ENCODE measurements at regions not wholly inside any gene's neighbourhood (a gene's known extent, or its start where the extent isn't known, plus 50 kb on each side); places are given as distances from the start of the nearest gene placed in this dataset.
A peak's percentile ranks its signal among the peaks of the same experiment; 100 is the strongest.

DNA sequence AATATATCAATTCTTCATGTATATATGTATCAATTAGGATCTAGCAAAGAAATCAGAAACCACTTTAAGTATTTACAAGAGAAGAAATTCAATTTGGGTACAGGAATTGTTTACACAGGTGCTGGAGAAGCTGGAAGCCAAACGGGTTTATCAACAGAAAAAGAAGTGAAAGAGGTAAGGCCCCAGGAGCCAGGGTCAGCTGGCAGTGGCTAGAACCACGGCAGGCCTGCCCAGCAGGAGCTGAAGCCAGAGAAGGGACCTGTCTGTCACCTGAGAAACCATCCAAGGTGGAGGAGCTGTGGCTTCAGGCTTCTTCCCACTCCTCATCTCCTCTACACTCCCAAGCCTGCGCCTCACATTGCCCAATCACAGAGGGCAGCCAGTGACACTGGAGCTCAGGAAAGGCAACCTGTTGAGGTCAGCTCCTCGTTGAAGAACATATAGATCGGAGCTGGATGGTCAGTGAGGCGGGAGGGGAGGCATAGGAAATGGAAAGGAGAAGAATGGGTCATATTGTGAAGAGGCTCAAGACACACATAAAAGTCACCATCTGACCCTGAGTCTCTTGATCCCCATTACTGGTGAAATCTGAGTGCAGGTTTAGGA is 182.6 kb downstream of the REEP3 start:
- ATAC-seq (no peak), DNase-seq (ENCODE audit: low spot score) (no peak)
- intact Hi-C loops (cut with DNase I): no loop called here

DNA sequence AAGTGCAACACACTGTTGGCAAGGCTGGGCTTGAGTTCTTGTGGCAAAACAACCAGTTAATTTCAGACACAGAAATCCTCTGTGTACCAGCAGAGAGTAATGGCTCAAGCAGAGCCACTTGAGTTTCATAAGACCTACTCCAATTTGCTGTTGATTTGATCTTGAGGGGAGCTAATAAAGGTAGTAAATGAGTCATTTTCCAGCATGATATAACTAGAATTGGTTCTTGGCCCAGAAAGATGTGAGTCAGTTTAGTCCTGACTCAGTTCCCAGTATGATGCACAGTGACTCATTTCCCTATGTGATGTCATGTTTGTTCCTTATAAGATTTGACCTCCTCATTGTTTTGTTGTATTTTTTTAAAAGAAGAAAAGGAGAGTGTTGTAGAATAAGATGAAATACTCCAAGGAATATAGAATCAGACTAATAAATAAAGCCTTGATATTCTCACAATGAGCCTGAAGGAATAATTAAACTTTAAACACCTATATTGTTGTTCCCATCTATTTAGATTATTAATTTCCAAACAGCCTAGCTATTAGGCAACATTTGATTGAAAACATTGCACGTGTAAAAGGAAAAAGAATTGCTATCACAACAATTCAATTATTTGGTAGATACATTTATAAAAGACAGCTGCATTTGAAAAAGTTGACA is 186.2 kb downstream of the REEP3 start:
- intact Hi-C loops (cut with DNase I): no loop called here
- DNase-seq (ENCODE audit: low spot score) (no peak), ATAC-seq (peak; percentile 81)

DNA sequence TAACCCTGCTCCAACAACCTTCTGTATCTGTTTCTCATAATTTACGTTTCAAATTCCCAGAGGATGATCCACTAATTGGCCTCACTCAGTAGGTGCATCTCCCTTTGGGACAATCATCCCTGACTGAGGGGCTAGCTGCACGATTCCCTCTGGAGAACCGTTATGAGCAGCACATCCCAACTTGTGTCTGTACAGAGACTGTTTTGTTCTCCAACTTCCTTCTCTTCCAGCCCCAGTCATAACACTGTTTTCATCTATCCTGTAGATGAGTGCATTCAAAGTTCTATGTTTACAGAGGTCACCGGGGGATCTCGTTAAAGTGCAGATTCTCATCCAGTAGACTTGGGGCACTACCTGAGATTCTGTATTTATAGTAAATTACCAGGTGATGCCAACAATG is 187.2 kb downstream of the REEP3 start:
- no peak for DNase-seq (ENCODE audit: low spot score)
- intact Hi-C loops (cut with DNase I): no loop called here

DNA sequence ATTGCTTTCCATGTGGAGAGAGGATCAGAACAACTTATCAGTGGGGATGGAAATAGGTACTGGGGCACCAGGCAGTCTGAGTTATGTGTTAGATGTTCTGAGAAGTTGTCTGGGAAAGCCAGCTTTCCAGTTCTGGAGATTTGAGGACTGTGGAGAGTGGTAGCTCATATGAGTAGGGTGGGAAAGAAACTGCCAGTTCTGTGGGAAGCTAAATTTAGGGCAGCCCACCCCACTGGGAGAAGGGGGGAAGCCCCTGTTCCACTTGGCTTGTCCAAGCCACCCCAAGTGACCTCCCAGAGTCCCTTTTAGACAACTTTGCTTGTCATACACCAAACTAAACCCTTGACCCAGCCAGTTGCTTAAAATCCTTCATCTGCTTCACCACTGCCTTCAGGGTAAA is 189.5 kb downstream of the REEP3 start:
- ATAC-seq (no peak), DNase-seq (ENCODE audit: low spot score) (no peak)
- intact Hi-C loops (cut with DNase I): no loop called here

More for the DNA sequence above, 187.2 kb downstream of the REEP3 start:
- ATAC-seq: no peak

GRCh38 chr10:63711361-63711760 is 190.2 kb downstream of the REEP3 start:
- intact Hi-C loops (cut with DNase I): no loop called here
- peak; percentile 16 for ATAC-seq
- no peak for DNase-seq (ENCODE audit: low spot score)

GRCh38 chr10:63711867-63712716 is 190.9 kb downstream of the REEP3 start:
- ATAC-seq: peak; percentile 89
- intact Hi-C loops (cut with DNase I): no loop called here
- peak; percentile 88 for DNase-seq (ENCODE audit: low spot score)

GRCh38 chr10:63712717-63713115 is 191.5 kb downstream of the REEP3 start:
- DNase-seq (ENCODE audit: low spot score) (no peak), ATAC-seq (peak; percentile 32)
- intact Hi-C loops (cut with DNase I): no loop called here

GRCh38 chr10:63713191-63714144 is 192.3 kb downstream of the REEP3 start:
- DNase-seq (ENCODE audit: low spot score) (peak; percentile 85), ATAC-seq (peak; percentile 67)
- intact Hi-C loops (cut with DNase I): no loop called here

DNA sequence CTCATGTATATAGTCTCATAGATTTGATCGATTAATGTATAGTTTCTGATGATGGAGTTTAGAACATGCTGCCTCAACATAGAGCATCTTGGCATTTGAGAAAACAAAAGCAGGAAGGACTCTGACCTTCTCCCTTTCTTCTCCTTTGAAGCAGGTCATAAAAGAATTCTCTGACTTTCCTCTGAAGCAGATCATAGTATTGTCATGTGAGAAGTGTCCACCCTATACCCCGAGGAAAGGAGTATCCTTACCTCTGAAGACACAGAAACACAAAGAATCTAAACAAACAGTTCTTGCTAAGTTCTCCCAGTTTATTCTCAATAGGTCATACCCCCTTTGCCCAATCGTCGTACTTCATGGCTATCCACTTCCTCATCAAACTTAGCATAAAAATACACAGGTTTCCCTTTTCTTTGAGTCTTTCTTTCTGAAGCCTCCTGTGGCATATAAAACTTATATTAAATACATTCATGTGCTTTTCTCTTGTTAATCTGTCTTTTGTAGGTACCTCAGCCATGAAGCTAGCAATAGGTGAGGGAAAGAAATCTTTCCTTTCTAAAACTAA is 194.9 kb downstream of the REEP3 start:
- intact Hi-C loops (cut with DNase I): no loop called here
- DNase-seq (ENCODE audit: low spot score) (no peak), ATAC-seq (no peak)

DNA sequence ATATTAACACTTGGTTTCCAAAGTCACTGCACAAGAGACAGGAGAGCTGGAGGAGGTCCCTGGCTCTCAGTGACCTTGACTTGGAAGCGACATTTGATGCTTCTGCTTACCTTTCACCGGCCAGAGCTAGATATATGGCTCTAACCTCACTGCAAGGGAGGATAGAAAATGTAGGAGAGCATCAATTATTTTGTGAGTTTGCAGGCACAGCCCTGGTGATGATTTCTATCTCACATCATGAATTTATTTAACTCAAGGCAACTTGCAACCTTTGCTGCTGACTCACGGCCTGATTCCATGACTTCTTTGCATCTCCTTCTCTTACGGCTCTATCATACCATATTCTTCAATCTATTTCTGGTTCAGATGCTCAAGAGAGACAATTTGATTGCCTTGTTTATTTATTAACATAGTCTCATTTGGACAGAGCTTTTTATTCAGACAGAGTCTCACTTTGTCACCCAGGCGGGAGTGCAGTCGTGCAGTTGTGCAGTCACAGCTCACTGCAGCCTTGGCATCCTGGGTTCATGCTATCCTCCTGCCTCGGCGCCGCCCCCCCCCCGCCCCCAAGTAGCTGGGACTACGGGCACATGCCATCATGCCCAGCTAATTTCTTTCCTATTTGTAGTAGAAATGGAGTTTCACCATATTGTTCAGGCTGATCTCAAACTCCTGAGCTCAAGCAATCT is 196.0 kb downstream of the REEP3 start:
- ATAC-seq (no peak), DNase-seq (ENCODE audit: low spot score) (no peak)
- intact Hi-C loops (cut with DNase I): no loop called here

GRCh38 chr10:63718006-63718405 is 196.8 kb downstream of the REEP3 start:
- DNase-seq (ENCODE audit: low spot score) (no peak), ATAC-seq (no peak)
- intact Hi-C loops (cut with DNase I): no loop called here

- ATAC-seq: no peak
- intact Hi-C loops (cut with DNase I): no loop called here
- no peak for DNase-seq (ENCODE audit: low spot score)
Observed at GRCh38 chr10:63718421-63718820, 197.2 kb downstream of the REEP3 start.

GRCh38 chr10:63719226-63719856 is 198.1 kb downstream of the REEP3 start:
- DNase-seq (ENCODE audit: low spot score) (no peak), ATAC-seq (no peak)
- intact Hi-C loops (cut with DNase I): no loop called here

GRCh38 chr10:63720072-63720537 is 198.9 kb downstream of the REEP3 start:
- DNase-seq (ENCODE audit: low spot score) (no peak), ATAC-seq (peak; percentile 27)
- intact Hi-C loops (cut with DNase I): loop anchor here (5.0 kb wide), 1 partner anchor 558 kb away; no protein-coding TSS in a partner anchor

GRCh38 chr10:63720676-63721075 is 199.5 kb downstream of the REEP3 start:
- DNase-seq (ENCODE audit: low spot score) (no peak), ATAC-seq (no peak)
- intact Hi-C loops (cut with DNase I): loop anchor here (5.0 kb wide), 1 partner anchor 558 kb away; no protein-coding TSS in a partner anchor

DNA sequence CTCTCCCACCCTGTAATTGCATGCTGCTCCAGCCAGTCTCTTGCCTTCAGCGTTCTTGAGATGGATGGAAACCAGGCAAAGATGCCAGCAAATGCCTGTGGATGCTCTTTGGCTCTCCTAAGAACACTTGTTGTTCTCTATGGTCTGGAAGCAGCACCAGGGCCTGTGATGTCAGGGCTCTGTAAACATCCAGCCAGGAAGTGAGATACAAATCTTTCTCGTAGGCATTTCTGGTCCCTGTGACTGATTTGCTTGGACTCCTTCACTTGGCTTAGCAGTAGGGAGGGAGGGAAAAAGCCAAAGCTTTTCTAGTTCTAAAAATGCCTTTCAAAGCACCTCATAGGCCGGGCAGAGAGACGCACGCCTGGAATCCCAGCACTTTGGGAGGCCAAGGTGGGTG is 201.3 kb downstream of the REEP3 start:
- intact Hi-C loops (cut with DNase I): loop anchor here (5.0 kb wide), 1 partner anchor 560 kb away; no protein-coding TSS in a partner anchor
- peak; percentile 82 for ATAC-seq
- DNase-seq (ENCODE audit: low spot score): no peak

DNA sequence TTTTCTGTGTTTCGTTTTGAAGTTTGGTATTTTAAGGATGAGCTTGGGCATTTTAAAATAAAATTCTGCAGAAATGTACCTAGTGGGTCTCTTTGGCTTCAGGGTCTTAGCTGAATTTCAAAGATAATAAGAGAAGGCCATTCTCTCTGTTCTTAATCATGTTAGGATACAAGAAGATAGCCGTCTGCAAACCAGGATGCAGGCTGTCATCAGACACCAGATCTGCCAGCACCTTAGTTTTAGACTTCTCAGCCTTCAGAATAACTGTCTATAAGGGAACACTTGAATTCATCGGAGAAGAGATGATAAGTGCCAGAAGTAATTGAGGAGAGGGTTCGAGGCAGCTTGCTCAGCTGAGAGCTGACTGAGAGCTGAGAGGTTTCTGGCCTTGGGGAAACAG is 202.1 kb downstream of the REEP3 start:
- no peak for ATAC-seq
- intact Hi-C loops (cut with DNase I): loop anchor here (5.0 kb wide), 1 partner anchor 561 kb away; no protein-coding TSS in a partner anchor
- DNase-seq (ENCODE audit: low spot score): no peak

Data from sciatic nerve (tissue), 2 donors.